NCI-H2171 (cell line): ENCODE measurements at regions not wholly inside any gene's neighbourhood (a gene's known extent, or its start where the extent isn't known, plus 50 kb on each side); places are given as distances from the start of the nearest gene placed in this dataset.
"Not testable (repeated sequence)": the region's sequence is repeated elsewhere in the genome, so short reads cannot be mapped to it uniquely, and the experiment has no call there.

Experiments
- DNase-seq: peaks from one replicate; lab custom pipeline; 2025; lab: John Stamatoyannopoulos, UW

DNA sequence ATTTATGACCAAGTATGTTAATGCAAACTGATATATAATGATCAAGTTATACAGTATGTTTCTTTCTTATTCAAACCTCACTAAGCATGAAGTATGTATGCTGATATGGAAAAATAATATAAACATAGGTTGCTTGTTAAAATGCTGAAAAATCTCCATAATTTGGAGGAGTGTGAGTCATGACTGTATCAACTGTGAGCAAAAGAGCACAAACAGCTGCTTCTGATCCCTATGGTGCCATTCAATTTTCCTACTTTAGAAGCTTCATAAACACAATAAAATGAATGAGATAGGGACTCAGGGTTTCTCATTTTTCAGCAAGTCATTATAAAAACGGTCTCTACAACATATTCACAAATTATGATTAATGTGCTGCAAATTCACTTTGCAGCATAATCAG is 129.9 kb upstream of the TFPI start:
- DNase-seq = no peak

DNA sequence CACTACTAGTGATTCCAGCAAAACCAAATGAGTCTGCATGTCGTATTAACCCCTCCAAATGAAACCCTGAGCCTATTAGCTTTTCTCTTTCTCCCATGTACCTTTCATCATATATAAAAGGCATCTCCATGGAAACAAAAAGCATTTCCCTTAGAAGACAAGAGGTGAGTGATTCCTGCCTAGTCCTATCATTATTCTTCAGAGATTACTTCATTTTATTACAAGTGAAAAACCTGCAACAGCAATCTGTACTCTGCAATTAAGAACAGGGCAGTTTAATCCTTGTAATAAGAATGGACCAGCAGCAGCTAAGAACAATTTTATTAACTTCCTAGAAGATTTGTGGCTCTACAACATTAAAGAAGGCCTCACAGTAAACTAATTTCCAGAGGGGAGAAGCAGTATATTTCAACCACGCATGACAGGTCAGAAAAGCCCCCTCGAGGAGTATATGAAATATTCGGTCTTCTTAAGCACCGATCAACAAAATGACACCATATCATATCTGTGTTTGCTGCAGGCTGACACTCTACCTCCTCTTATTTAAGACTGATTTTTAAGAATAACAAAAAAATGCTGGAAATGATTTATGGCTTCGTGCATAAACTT is 132.3 kb upstream of the TFPI start:
- DNase-seq = no peak

DNA sequence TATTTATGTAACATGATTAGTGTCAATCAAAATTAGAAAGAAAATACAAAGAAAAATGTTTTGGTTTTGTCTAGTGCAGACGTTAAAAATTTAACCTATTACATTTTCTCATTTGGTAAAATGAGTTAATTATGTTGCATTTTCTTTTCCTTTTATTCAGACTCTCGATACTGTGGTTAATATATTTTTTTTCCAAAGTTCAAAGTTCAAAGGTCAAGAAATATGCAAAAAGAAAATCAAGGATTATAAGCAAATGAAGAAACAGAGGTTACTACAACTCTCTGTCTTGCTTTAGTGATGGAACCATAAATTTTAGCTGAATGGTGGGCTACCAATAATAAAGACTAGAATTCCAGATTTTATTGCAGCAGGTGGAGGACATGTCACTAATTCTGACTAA is 133.3 kb upstream of the TFPI start:
- DNase-seq = no peak

DNA sequence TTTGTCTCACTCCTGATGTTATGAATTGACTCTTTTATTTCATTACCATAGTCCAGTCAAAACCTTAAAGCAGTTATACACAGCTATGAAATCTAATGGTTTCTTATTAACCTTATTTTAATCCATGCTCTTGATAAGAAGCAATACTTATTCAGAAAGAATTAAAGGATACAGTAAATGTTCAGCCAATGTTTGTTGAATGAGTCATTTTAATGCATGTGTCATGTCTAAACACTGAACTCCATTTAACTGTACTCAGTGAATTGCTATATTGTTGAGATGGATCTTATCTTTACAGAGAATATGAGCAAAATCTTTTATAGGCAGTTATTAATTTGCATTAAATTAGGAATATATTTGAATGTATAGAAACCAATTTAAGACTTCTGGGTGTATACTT is 135.1 kb upstream of the TFPI start:
- no peak for DNase-seq

DNA sequence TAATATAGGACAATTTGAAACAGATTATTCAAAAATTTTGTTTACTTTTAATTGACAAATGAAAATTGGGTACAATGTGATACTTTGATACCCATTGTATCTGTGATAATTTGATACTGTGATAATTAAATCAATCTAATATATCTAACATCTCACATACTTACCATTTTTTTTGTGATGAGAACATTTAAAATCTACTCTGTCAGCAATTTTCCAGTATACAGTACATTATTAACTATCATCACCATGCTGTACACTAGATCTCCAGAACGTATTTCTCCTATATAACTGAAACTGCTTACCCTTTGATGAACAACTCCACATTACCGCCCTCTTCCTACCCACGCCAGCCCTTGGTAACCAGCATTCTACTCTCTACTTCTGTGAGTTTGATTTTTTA is 139.7 kb upstream of the TFPI start:
- DNase-seq = no peak

DNA sequence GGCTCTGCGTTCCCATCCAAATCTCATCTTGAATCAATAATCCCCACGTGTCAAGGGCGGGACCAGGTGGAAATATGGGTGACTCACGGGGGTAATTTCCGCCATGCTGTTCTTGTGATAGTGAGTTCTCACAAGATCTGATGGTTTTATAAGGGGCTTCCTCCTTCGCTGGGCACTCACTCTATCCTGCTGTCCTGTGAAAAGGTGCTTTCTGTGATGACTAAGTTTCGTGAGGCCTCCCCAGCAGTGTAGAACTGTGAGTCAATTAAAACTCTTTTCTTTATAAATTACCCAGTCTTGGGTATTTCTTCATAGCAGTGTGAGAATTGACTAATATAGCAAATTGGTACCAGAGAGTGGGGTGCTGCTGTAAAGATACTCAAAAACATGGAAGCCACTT is 142.4 kb upstream of the TFPI start:
- DNase-seq = not testable (repeated sequence)

DNA sequence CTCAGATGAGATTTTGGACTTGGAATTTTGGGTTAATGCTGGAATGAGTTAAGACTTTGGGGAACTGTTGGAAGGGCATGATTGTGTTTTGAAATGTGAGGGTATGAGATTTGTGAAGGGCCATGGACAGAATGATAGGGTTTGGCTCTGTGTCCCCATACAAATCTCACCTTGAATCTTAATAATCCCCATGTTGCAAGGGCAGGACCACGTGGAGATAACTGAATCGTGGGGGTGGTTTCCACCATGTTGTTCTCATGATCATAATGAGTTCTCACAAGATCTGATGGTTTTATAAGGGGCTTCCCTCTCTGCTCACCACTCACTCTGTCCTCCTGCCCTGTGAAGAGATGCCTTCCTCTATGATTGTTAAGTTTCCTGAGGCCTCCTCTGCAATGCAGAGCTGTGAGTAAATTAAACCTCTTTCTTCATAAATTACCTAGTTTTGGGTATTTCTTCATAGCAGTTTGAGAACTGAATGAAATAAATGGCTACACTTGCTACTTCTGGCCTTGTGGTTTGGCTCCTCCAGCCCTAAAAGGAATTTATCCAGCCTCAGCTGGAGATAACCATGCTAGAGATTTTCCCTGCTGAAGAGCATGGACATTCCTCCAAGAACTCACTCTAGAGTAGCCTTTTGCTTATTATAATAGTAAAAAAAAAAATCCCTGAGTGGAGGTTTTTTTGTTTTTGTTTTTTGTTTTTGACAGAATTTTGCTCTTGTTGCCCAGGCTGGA is 144.3 kb upstream of the TFPI start:
- no peak for DNase-seq

DNA sequence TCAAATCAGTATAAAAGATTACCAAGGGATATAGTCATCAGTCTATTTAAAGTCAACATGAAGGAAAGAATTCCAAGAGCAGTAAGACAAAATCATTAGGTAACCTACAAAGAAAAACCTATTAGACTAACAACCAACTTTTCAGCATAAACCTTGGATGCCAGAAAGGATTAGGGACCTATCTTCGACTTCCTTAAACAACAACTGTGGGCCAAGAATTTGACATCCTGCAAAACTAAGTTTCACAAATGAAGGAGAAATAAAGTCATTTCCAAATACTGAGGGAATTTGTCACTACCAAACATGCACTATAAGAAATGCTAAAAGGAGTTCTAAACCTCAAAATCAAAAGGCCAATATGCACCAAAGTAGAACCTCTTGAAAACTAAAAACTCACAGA is 147.9 kb upstream of the TFPI start:
- DNase-seq = no peak

DNA sequence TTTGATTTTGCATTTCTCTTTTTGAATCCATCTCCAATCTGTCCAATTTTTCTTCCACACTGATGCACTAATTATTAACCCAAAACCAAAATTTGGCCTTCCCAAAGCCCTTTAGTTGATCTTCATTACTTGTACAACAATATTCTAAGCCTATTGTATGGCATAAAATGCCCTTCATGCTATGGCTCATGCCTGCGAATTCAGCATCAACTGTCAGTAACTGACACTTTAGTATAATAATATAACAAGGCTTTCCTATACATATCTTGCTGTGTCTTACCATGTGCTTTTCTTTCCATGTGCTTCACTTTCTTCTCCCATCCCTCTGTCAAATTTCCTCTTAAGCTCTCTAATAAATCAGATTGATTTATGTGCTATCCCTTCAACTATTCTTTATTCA is 154.0 kb upstream of the TFPI start:
- no peak for DNase-seq

DNA sequence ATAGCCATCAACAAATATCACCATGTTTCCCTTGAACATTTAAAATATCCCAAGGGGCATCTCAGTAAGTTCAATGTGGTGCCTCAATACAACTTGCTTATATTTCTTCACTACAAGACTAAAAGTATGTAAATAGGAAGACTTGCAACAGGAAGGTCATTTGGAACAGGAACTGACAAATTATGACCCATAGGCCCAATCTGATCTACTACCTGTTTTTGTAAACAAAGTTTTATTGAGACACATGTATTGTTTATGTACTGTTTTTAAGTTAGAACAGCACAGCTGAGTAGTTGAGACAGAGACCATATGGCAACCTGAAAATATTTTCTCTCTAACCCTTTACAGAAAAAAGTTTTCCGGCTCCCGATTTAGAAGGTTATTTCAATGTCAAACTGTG is 154.8 kb upstream of the TFPI start:
- DNase-seq = no peak

DNA sequence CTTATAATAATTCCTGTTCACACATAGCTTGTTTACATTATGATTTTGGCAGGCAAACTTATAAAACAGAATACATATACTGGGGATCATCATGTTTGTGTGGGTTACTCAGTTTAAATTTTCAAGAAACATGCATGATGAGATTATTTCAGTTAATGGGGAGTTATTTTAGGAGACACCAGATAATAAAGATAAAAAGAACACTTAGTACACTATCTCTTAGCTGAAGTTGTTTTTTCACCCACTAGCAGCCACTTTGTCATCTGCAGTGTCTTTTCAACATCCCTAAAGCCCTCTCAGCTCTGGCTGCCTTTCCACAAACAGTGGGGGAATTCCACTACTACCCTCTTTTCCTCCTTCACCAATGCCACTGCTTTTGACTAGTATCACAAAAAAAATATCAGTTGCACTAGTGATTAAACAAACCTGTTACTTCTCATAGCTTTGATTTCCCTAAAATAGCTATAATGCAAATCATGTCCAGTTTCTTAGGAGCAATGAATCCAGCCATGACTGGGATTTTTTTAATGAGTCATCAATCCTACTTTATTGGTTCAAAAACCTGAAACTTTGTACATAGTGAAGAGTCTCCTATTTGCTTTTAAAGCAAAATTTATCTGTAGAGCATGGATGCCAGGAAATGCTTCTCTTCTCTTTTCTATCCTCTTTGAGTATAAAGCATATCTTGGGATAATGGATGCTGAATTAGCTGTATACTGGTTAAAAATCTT is 156.7 kb upstream of the TFPI start:
- no peak for DNase-seq

DNA sequence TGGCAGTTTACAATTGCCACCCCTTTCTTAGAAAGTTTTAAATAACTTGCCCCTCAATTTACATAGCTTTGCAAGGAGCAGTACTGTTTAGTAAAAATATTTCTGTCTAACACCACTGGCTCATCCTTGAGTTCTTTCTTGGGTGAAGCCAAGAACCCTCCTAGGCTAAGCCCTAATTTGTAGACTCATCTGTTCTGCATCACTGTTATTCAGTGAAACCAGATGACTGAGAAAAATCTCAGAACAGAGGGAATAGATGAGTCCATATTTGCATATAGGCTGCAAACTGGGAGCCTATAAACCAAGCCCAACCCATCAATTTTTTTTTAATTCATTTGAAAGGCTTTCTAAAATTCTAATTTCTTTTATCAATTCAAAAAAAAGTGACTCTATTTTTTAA is 161.4 kb upstream of the TFPI start:
- no peak for DNase-seq

DNA sequence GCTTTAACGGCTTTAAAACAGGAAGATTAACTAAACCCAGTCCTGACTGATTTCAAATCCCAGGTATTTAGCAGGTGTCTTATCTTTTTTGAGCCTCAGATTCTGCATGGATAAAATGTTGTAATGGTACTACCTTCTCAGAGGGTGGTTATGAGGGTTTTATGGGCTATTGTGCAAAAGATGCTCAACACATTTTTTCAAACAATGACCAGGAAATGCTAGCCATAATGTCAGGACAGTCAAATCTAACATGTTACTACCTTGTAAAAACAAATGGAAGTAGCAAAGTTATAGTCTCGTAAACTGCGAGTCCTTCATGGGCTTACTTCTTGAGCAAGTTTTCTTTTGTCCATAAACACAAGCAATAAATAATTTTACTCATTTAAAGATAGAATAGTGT is 162.1 kb upstream of the TFPI start:
- DNase-seq = no peak

DNA sequence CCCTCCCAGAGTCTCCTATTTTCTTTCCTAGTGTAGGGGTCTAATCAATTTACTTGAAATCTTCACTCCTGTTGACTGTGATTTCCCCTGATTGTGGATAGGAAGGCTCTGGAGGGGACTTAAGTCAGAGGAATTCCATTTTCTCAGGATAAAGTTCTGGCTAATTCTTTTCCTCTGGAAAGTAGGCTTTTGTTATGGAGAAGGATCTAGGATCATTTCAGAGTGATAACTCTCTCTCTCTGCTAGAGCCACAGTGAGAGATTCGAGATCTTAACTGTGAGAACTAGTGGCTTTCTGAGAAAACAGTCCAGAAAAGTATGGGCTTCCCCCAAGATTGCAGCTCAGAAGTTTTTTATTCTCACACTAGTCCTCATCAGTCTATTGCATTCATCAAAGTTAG is 163.9 kb upstream of the TFPI start:
- no peak for DNase-seq

DNA sequence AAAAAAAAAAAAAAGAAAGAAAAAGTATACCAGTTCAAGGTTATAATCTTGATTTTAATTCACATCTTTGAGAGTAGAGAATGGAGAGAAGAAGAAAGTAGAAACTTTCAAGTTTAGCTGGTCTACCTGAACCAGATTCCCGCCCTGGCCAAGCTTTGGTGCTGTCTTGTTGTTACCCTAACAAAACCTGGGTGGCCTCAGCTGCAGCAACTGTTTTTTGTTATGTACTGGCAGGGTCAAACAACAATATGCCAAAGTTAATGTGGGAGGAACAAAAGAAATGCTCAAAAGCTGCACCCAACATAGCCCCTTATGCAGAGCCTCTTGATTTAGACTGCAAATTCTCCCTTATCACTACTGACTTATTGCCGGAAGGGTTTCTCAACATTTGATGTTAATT is 165.3 kb upstream of the TFPI start:
- DNase-seq = no peak

DNA sequence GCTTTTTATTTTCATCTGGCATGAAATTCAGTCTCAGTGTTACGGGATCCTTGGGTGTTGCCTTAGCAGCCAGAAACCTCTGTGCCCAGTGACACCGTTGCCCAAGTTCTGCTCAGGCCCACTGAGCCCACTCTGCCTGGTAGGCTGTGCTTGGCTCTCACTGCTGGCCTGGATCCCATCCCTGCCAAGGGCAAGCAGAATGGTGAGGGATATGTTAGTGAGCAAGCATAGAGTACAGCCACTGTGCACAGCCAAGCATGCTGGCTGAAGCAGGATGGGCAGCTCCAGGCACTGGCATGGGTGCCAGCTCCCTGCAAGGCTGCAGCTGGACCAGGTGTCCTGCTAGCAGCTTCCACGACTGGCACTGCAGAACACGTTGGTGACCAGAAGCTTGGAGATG is 194.7 kb upstream of the TFPI start:
- DNase-seq = no peak

DNA sequence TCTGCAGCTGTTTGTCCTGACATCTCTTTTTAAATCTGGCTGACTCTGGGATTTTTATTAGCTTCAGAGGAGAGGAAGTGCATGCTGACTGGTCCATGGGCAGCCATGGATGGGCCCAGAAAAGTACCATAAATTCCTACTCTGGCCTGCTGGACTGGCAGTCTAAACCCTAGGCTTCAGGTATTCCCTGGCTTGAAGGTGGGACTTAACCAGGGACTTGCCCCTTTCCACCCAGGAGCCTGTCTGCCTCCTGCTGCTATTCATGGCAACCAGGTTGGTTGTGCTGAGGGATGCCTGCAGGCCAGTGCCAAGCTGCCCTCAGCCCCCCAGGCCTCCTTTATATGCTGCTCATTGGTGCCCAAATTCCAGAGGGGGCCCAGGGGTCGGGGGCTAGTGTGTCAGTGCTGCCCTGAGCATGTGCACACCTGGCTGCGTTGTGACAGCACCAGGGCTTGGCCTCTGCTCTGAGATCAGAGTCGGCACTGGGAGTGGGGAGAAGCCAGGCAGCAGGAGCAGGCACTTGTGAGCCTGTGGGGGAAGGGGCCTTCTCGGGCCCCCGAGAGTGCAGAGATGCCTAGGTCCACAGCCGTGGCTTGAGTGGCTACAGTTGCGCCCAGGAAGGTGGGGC is 195.7 kb upstream of the TFPI start:
- no peak for DNase-seq

DNA sequence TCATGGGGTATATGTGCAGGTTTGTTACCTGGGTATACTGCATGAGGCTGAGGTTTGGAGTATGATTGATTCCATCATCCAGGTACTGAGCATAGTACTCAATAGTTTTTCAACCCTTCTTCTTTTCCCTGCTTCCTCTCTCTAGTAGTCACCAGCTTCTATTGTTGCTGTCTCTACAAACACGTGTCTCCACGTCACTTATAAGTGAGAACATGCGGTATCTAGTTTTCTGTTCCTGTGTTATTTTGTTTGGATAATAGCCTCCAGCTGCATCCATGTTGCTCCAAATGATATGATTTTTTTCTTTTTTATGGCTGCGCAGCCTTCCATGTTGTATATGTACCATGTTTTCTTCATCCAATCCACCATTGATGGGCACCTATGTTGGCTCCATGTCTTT is 214.8 kb upstream of the TFPI start:
- DNase-seq = no peak

DNA sequence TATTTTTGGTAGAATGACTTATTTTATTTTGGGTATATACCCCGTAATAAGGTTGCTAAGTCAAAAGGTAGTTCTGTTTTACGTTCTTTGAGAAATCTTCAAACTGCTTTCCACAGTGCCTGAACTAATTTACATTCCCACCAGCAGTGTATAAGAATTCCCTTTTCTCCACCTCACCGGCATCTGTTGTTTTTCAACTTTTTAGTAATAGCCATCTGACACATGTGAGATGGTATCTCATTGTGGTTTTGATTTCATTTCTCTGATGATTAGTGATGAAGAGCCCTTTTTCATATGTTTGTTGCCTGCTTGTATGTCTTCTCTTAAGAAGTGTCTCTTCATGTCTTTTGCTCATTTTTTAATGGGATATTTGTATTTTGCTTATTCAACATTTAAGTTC is 215.2 kb upstream of the TFPI start:
- DNase-seq = no peak

DNA sequence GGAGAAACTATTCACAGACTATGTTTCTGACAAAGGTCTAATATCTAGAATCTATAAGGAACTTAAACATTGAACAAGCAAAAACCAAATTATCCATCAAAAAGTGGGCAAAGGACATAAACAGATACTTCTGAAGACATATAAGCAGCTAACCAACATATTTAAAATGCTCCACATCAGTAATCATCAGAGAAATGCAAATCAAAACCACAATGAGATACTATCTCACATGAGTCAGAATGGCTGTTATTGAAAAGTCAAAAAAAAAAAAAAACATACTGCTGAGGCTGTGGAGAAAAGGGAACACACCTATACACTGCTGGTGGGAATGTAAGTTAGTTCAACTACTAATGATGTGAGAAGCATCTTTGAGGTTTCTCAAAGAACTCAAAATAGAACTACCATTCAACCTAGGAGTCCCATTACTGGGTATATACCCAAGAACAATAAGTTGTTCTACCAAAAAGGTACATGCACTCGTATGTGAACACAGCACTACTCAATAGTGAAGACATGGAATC is 220.4 kb upstream of the TFPI start:
- DNase-seq = no peak

DNA sequence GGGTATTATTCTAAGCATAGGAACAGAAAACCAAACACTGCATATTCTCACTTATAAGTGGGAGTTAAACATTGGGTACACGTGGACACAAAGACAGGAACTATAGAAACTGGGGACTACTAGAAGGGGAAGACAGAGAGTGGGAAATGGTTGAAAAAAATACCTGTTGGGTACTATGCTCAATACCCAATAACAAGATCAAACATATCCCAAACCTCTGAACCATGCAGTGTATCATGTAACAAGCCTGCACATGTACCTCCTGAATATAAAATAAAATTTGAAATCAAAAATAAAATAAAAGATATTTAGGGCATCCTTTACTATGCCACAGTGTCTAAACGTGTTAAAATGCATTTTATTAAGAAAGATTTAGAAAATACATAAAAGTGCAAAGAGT is 221.0 kb upstream of the TFPI start:
- DNase-seq = no peak

DNA sequence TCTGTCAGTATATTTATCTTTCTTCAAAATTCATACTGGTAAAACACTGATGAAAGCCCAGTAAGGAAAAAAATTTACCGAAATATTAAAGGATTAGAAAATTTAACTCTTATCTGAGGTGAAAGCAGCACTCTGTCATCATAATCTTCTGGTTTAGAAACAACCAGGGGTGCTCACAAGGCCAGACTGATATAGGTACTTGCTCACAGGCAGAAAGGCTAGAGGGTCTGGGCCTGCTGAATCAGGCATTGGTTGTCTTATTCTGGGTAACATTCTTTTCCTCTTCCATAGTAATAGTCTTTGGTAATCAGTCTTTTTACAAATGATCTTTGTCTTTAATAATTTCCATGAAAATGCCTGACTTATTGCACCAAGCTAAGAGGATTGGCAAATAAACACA is 221.4 kb upstream of the TFPI start:
- no peak for DNase-seq

DNA sequence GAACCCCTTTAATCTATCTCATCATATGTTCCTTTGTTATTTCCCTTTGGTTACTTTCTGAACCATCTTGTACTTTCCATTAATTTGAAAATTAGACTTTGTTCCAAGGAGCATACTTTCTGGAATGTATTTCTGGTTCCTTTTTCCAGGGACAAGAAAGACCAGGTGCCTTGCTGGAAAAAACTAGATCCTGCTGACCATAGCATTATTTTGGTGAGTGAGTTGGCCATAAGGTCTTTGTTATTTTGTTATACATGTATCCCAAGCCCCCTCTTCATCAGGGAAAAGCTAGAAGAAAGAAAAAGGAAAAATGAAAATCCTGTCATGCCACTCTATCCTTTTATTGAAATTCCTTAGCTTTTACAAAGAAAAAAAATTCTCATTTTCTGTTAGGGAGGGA is 228.1 kb upstream of the TFPI start:
- no peak for DNase-seq
